Suprapubic skin (tissue), 4 donors: ENCODE measurements at regions not wholly inside any gene's neighbourhood (a gene's known extent, or its start where the extent isn't known, plus 50 kb on each side); places are given as distances from the start of the nearest gene placed in this dataset.

ENCODE experiments used
- CTCF ChIP-seq, 2 donors: fragments of 200-600 bp in 1 of 2; fragments of 450-650 bp in 1 of 2; sonication (generic) in 1 of 2; IDR thresholded peaks; one replicate each; pipeline ENCODE4 v1.5.1; 2016 to 2019; ENCODE audit warnings: antibody characterized with exemption in 2 of 2, mild to moderate bottlenecking in 1 of 2, moderate library complexity in 1 of 2
- EP300 ChIP-seq: sonication (generic); formaldehyde crosslinking; IDR thresholded peaks from one replicate; pipeline ENCODE4 v1.6.1; 2017; ENCODE audit warnings: antibody characterized with exemption
- POLR2A ChIP-seq, 2 donors: fragments of 450-650 bp; IDR thresholded peaks; one replicate each; pipeline ENCODE4 v1.6.1; 2017; ENCODE audit warnings: antibody characterized with exemption in 2 of 2, mild to moderate bottlenecking in 2 of 2, moderate library complexity in 2 of 2
- POLR2AphosphoS5 ChIP-seq, 3 donors: sonication (generic); formaldehyde crosslinking; IDR thresholded peaks; one replicate each; pipeline ENCODE4 v1.6.1; 2017; ENCODE audit warnings: antibody characterized with exemption in 3 of 3

- TF ChIP-seq CTCF (IDR thresholded peaks at IDR 0.05) (no peak), EP300 (no peak), POLR2AphosphoS5 (IDR thresholded peaks at IDR 0.05) (no peak), POLR2A (IDR thresholded peaks at IDR 0.05) (no peak)
Observed at GRCh38 chr3:84439476-84439875, 519.3 kb upstream of the CADM2 start.
